H9 (cell line): ENCODE measurements at regions not wholly inside any gene's neighbourhood (a gene's known extent, or its start where the extent isn't known, plus 50 kb on each side); places are given as distances from the start of the nearest gene placed in this dataset.

Experiments used
- DNase-seq: peaks from one replicate; pipeline ENCODE4 v3.0.0-alpha.2; 2017
- H2AFZ ChIP-seq: one replicate; pipeline ENCODE4 v1.6.1; 2013; ENCODE audit warnings: mild to moderate bottlenecking, low read length, control low read depth, moderate library complexity
- H2AK5ac ChIP-seq: 2 replicates; pipeline ENCODE4 v1.6.1; 2013; ENCODE audit warnings: low read length, control low read depth, mixed read lengths; ENCODE audit not compliant: insufficient read length
- H2BK120ac ChIP-seq: one replicate; pipeline ENCODE4 v1.6.1; 2013; ENCODE audit warnings: low read depth, mild to moderate bottlenecking, low read length, control low read depth, inconsistent platforms; ENCODE audit not compliant: poor library complexity, severe bottlenecking
- H2BK12ac ChIP-seq: 2 replicates; pipeline ENCODE4 v1.6.1; 2013; ENCODE audit warnings: low read length, control low read depth, mixed read lengths, low read depth; ENCODE audit not compliant: insufficient read length
- H2BK15ac ChIP-seq: 2 replicates; pipeline ENCODE4 v1.6.1; 2013; ENCODE audit warnings: low read depth, low read length, control low read depth
- H2BK20ac ChIP-seq: one replicate; pipeline ENCODE4 v1.6.1; 2013; ENCODE audit warnings: low read depth, mild to moderate bottlenecking, low read length, control low read depth, inconsistent platforms; ENCODE audit not compliant: poor library complexity, severe bottlenecking
- H2BK5ac ChIP-seq: 2 replicates; pipeline ENCODE4 v1.6.1; 2013; ENCODE audit warnings: low read length, control low read depth, mixed read lengths; ENCODE audit not compliant: insufficient read length
- H3K14ac ChIP-seq: 2 replicates; pipeline ENCODE4 v1.6.1; 2013; ENCODE audit warnings: low read length, control low read depth; ENCODE audit not compliant: insufficient read depth
- H3K18ac ChIP-seq: 2 replicates; pipeline ENCODE4 v1.6.1; 2013; ENCODE audit warnings: low read depth, mild to moderate bottlenecking, mixed read lengths, low read length, control low read depth; ENCODE audit not compliant: insufficient read length
- H3K23ac ChIP-seq: 2 replicates; pipeline ENCODE4 v1.6.1; 2013; ENCODE audit warnings: low read length, control low read depth, mixed read lengths, low read depth; ENCODE audit not compliant: insufficient read length
- H3K23me2 ChIP-seq: 2 replicates; pipeline ENCODE4 v1.6.1; 2013; ENCODE audit warnings: low read depth, mild to moderate bottlenecking, mixed read lengths, low read length, control low read depth; ENCODE audit not compliant: insufficient read length, poor library complexity, severe bottlenecking
- H3K27ac ChIP-seq: 2 replicates; pipeline ENCODE4 v1.5.1; 2013; ENCODE audit warnings: low read length, control low read depth, mixed read lengths, low read depth; ENCODE audit not compliant: insufficient read length
- H3K27me3 ChIP-seq: 2 replicates; pipeline ENCODE4 v1.6.1; 2013; ENCODE audit warnings: low read length, control low read depth, inconsistent platforms; ENCODE audit not compliant: insufficient read depth
- H3K4ac ChIP-seq: 2 replicates; pipeline ENCODE4 v1.6.1; 2013; ENCODE audit warnings: low read depth, mild to moderate bottlenecking, control low read depth, inconsistent platforms, low read length, moderate library complexity
- H3K4me1 ChIP-seq: 2 replicates; pipeline ENCODE4 v1.6.1; 2013; ENCODE audit warnings: low read length, control low read depth, inconsistent platforms; ENCODE audit not compliant: insufficient read depth
- H3K4me2 ChIP-seq: 2 replicates; pipeline ENCODE4 v1.6.1; 2013; ENCODE audit warnings: low read length, control low read depth, mixed read lengths; ENCODE audit not compliant: insufficient read length, insufficient read depth
- H3K56ac ChIP-seq: 2 replicates; pipeline ENCODE4 v1.6.1; 2013; ENCODE audit warnings: low read depth, mild to moderate bottlenecking, mixed read lengths, low read length, control low read depth; ENCODE audit not compliant: insufficient read length
- H3K79me1 ChIP-seq: 2 replicates; pipeline ENCODE4 v1.6.1; 2013; ENCODE audit warnings: low read depth, mild to moderate bottlenecking, moderate library complexity, low read length, control low read depth, inconsistent platforms; ENCODE audit not compliant: insufficient read depth, poor library complexity, severe bottlenecking
- H3K79me2 ChIP-seq: 2 replicates; pipeline ENCODE4 v1.6.1; 2013; ENCODE audit warnings: low read length, control low read depth, inconsistent platforms; ENCODE audit not compliant: insufficient read depth
- H3K9ac ChIP-seq: 2 replicates; pipeline ENCODE4 v1.6.1; 2013; ENCODE audit warnings: low read length, control low read depth, mixed read lengths; ENCODE audit not compliant: insufficient read length; ENCODE audit errors: extremely low read depth
- H3K9me3 ChIP-seq: one replicate; pipeline ENCODE4 v1.6.1; 2013; ENCODE audit warnings: low read depth, low read length, inconsistent platforms; ENCODE audit not compliant: control insufficient read depth
- H3T11ph ChIP-seq: one replicate; pipeline ENCODE4 v1.6.1; 2013; ENCODE audit warnings: mild to moderate bottlenecking, low read length, control low read depth, inconsistent platforms
- H4K20me1 ChIP-seq: one replicate; pipeline ENCODE4 v1.6.1; 2013; ENCODE audit not compliant: control insufficient read depth, insufficient read length, insufficient read depth
- H4K5ac ChIP-seq: 2 replicates; pipeline ENCODE4 v1.6.1; 2013; ENCODE audit warnings: low read depth, mild to moderate bottlenecking, mixed read lengths, low read length, control low read depth; ENCODE audit not compliant: insufficient read length
- H4K8ac ChIP-seq: replicated peaks from 2 replicates; pipeline ENCODE4 v1.6.1; 2013; ENCODE audit warnings: low read length, control low read depth, mixed read lengths, low read depth; ENCODE audit not compliant: insufficient read length
- H4K91ac ChIP-seq: 2 replicates; pipeline ENCODE4 v1.6.1; 2013; ENCODE audit warnings: low read depth, mild to moderate bottlenecking, moderate library complexity, mixed read lengths, low read length, control low read depth; ENCODE audit not compliant: insufficient read length
- H3K27ac Mint-ChIP-seq, 3 experiments: 2 replicates in 2 of 3; 3 replicates in 1 of 3; pipeline ENCODE4 v1.8.0; 2020 to 2021; ENCODE audit warnings: mixed read lengths in 3 of 3, mild to moderate bottlenecking in 1 of 3, moderate library complexity in 1 of 3
- H3K27me3 Mint-ChIP-seq: 2 replicates; pipeline ENCODE4 v1.8.0; 2021; ENCODE audit warnings: low read depth, mild to moderate bottlenecking, moderate library complexity, mixed read lengths
- H3K36me3 Mint-ChIP-seq, 3 experiments: 2 replicates in 2 of 3; 3 replicates in 1 of 3; pipeline ENCODE4 v1.8.0; 2020 to 2021; ENCODE audit warnings: low read depth in 3 of 3, mixed read lengths in 3 of 3; ENCODE audit not compliant: insufficient read depth in 1 of 3
- H3K4me1 Mint-ChIP-seq, 2 experiments: 2 replicates each; pipeline ENCODE4 v1.8.0; 2020; ENCODE audit warnings: mixed read lengths in 2 of 2
- H3K4me3 Mint-ChIP-seq, 2 experiments: 2 replicates in 1 of 2; 3 replicates in 1 of 2; pipeline ENCODE4 v1.8.0; 2020 to 2021; ENCODE audit warnings: mild to moderate bottlenecking in 2 of 2, mixed read lengths in 2 of 2, moderate library complexity in 1 of 2
- H3K9me3 Mint-ChIP-seq, 2 experiments: 2 replicates in 1 of 2; 3 replicates in 1 of 2; pipeline ENCODE4 v1.8.0; 2020; ENCODE audit warnings: mild to moderate bottlenecking in 2 of 2, mixed read lengths in 2 of 2, moderate library complexity in 1 of 2
- WGBS: extraction: QIAGEN DNeasy Blood & Tissue Kit; methylation state at CpG from one replicate; pipeline ENCODE4 v1.1.7; 2013; ENCODE audit warnings: missing lambda C conversion rate, low lambda C conversion rate, mixed read lengths; ENCODE audit not compliant: insufficient read length; ENCODE audit errors: extremely low coverage; 5-methylcytosine and 5-hydroxymethylcytosine counted together
- TF ChIP-seq, protein P1 (sequence below): fragments of 200-600 bp; sonication (generic); conservative IDR thresholded peaks from 3 replicates; pipeline ENCODE4 v1.8.0; 2021; ENCODE audit warnings: antibody characterized with exemption, mild to moderate bottlenecking

DNA sequence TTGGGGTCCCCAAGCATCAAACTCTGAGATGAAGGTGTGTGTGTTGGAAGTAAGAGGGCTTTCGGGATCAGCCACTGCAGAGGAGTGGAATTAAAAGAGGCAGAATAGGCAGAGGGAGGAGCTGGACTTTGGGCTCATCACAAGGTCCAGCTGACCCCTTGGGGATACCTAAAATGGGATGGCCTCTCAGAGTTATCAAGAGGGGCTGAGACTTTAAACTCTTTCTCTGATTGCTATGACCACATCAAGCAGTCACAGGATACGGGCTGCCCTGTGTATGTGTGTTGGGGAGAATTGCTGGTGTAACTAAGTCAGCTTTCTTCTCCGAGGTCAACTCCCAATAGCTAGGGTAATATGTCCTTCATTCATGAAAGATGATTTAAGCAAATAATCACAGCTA, 127.7 kb upstream of the SLC14A2 start:
- H3K18ac ChIP-seq, result no peak overlapping the region
- no peaks in the 10 kb centered on the region for H3K4me1 Mint-ChIP-seq

More for the DNA sequence above, 127.7 kb upstream of the SLC14A2 start:
- no peak overlapping the region for H3K14ac ChIP-seq
- H3K79me2 ChIP-seq, result no peaks in the 10 kb centered on the region
- no peak overlapping the region for H2BK20ac ChIP-seq
- H4K5ac ChIP-seq, result no peak overlapping the region
- H4K91ac ChIP-seq, result no peak overlapping the region
- no peak overlapping the region for H3K4me3 Mint-ChIP-seq
- no peaks in the 10 kb centered on the region for H3K27me3 ChIP-seq
- H3K4me1 ChIP-seq, result no peaks in the 10 kb centered on the region
- H3K27ac Mint-ChIP-seq, result no peak overlapping the region
- H3K23ac ChIP-seq, result no peak overlapping the region
- H3K36me3 Mint-ChIP-seq, result no peaks in the 10 kb centered on the region
- no peak overlapping the region for H3K56ac ChIP-seq
- no peak overlapping the region for H2BK12ac ChIP-seq
- H3K79me1 ChIP-seq, result no peaks in the 10 kb centered on the region
- H4K8ac ChIP-seq, result no peak overlapping the region
- H2BK120ac ChIP-seq, result no peak overlapping the region
- H2AFZ ChIP-seq, result no peak overlapping the region
- no peak overlapping the region for H3T11ph ChIP-seq
- no peak overlapping the region for H3K4ac ChIP-seq
- H3K27ac ChIP-seq, result no peak overlapping the region
- H3K4me2 ChIP-seq, result no peak overlapping the region
- H3K9me3 ChIP-seq, result no peaks in the 10 kb centered on the region
- no CpG with 5 or more reads among the region's 3 CpGs for WGBS
- DNase-seq, result no peak
- TF ChIP-seq, protein P1, sequence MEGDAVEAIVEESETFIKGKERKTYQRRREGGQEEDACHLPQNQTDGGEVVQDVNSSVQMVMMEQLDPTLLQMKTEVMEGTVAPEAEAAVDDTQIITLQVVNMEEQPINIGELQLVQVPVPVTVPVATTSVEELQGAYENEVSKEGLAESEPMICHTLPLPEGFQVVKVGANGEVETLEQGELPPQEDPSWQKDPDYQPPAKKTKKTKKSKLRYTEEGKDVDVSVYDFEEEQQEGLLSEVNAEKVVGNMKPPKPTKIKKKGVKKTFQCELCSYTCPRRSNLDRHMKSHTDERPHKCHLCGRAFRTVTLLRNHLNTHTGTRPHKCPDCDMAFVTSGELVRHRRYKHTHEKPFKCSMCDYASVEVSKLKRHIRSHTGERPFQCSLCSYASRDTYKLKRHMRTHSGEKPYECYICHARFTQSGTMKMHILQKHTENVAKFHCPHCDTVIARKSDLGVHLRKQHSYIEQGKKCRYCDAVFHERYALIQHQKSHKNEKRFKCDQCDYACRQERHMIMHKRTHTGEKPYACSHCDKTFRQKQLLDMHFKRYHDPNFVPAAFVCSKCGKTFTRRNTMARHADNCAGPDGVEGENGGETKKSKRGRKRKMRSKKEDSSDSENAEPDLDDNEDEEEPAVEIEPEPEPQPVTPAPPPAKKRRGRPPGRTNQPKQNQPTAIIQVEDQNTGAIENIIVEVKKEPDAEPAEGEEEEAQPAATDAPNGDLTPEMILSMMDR, result no peak
- no peak overlapping the region for H3K9ac ChIP-seq
- H2BK5ac ChIP-seq, result no peak overlapping the region
- no peak overlapping the region for H2AK5ac ChIP-seq
- H2BK15ac ChIP-seq, result no peak overlapping the region
- H3K9me3 Mint-ChIP-seq, result no peaks in the 10 kb centered on the region
- H4K20me1 ChIP-seq, result no peaks in the 10 kb centered on the region
- peaks cover 1% of the 10 kb centered on the region; the same call in 1 of the 2 replicates for H3K27me3 Mint-ChIP-seq
- H3K23me2 ChIP-seq, result no peaks in the 10 kb centered on the region
